Suprapubic skin (tissue), 4 donors: ENCODE measurements at regions not wholly inside any gene's neighbourhood (a gene's known extent, or its start where the extent isn't known, plus 50 kb on each side); places are given as distances from the start of the nearest gene placed in this dataset.
"Not testable (repeated sequence)": the region's sequence is repeated elsewhere in the genome, so short reads cannot be mapped to it uniquely, and the experiment has no call there.

Experiments used
- DNase-seq, 2 donors: peaks; one replicate each; pipeline ENCODE4 v3.0.0-alpha.2; 2019; ENCODE audit warnings: low spot score in 2 of 2
- H3K27ac ChIP-seq: fragments of 200-600 bp; sonication (generic); one replicate; pipeline ENCODE4 v1.5.1; 2019
- H3K27me3 ChIP-seq: fragments of 200-600 bp; sonication (generic); one replicate; pipeline ENCODE4 v1.5.1; 2019
- H3K36me3 ChIP-seq: fragments of 200-600 bp; sonication (generic); one replicate; pipeline ENCODE4 v1.5.1; 2019
- H3K4me1 ChIP-seq: fragments of 200-600 bp; sonication (generic); one replicate; pipeline ENCODE4 v1.5.1; 2019
- H3K4me3 ChIP-seq: fragments of 200-600 bp; sonication (generic); one replicate; pipeline ENCODE4 v1.5.1; 2019; ENCODE audit warnings: mild to moderate bottlenecking
- H3K9me3 ChIP-seq: fragments of 200-600 bp; sonication (generic); one replicate; pipeline ENCODE4 v1.5.1; 2019
- EP300 ChIP-seq: sonication (generic); formaldehyde crosslinking; IDR thresholded peaks from one replicate; pipeline ENCODE4 v1.6.1; 2017; ENCODE audit warnings: antibody characterized with exemption
- POLR2A ChIP-seq, 2 donors: fragments of 450-650 bp; IDR thresholded peaks; one replicate each; pipeline ENCODE4 v1.6.1; 2017; ENCODE audit warnings: antibody characterized with exemption in 2 of 2, mild to moderate bottlenecking in 2 of 2, moderate library complexity in 2 of 2
- POLR2AphosphoS5 ChIP-seq, 3 donors: sonication (generic); formaldehyde crosslinking; IDR thresholded peaks; one replicate each; pipeline ENCODE4 v1.6.1; 2017; ENCODE audit warnings: antibody characterized with exemption in 3 of 3
- WGBS: methylation state at CpG from one replicate; pipeline ENCODE4 v1.1.5; 2018; 5-methylcytosine and 5-hydroxymethylcytosine counted together
- TF ChIP-seq, protein P1 (sequence below), 2 donors: fragments of 200-600 bp in 1 of 2; fragments of 450-650 bp in 1 of 2; sonication (generic) in 1 of 2; IDR thresholded peaks; one replicate each; pipeline ENCODE4 v1.5.1; 2016 to 2019; ENCODE audit warnings: antibody characterized with exemption in 2 of 2, mild to moderate bottlenecking in 1 of 2, moderate library complexity in 1 of 2

DNA sequence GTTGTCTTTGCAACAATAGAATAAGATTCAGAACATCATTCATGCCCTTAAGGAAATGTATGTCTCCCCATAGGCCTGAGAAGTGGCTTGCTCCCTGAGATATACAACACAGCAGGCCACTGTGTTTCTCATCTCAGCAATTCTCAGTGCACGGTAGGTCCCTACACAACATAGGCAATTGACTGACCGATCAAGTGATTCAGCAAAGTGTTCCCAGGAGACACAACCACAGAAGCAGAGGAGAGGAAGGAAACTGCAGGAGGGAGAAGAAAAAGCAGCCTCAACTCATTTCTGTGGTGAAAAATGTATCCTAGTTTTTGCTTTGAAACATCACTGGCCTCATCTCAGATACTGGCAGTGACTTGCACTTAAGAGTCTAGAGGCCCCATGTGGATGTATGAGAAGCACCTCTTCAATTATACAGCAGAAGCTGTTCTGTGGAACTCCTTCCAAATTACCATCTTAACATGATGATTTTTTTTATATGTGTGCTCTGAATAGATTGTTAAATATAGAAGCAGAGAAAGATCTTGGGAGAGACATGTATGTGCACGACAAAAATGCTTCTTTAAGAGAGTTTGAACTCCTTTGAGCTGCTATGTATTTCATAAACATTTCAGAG lies 306.8 kb downstream of the XPNPEP1 start:
- H3K27ac ChIP-seq: no peak overlapping the region
- H3K9me3 ChIP-seq: no peaks in the 10 kb centered on the region
- 44% methylated on average over 3 of the region's 3 CpGs for WGBS

GRCh38 chr10:109595356-109595755 lies 328.0 kb downstream of the XPNPEP1 start:
- H3K4me3 ChIP-seq, H3K36me3 ChIP-seq, DNase-seq, H3K4me1 ChIP-seq, H3K27ac ChIP-seq, H3K9me3 ChIP-seq, H3K27me3 ChIP-seq: not testable (repeated sequence)
- 74% methylated on average over 1 of the region's 1 CpG for WGBS

More for the DNA sequence above, 306.8 kb downstream of the XPNPEP1 start:
- no peaks in the 10 kb centered on the region for H3K27me3 ChIP-seq
- H3K4me3 ChIP-seq: no peak overlapping the region
- no peaks in the 10 kb centered on the region for H3K4me1 ChIP-seq
- no peak for DNase-seq
- TF ChIP-seq POLR2AphosphoS5 (IDR thresholded peaks at IDR 0.05) (no peak), EP300 (no peak), POLR2A (IDR thresholded peaks at IDR 0.05) (no peak)
- TF ChIP-seq, protein P1, sequence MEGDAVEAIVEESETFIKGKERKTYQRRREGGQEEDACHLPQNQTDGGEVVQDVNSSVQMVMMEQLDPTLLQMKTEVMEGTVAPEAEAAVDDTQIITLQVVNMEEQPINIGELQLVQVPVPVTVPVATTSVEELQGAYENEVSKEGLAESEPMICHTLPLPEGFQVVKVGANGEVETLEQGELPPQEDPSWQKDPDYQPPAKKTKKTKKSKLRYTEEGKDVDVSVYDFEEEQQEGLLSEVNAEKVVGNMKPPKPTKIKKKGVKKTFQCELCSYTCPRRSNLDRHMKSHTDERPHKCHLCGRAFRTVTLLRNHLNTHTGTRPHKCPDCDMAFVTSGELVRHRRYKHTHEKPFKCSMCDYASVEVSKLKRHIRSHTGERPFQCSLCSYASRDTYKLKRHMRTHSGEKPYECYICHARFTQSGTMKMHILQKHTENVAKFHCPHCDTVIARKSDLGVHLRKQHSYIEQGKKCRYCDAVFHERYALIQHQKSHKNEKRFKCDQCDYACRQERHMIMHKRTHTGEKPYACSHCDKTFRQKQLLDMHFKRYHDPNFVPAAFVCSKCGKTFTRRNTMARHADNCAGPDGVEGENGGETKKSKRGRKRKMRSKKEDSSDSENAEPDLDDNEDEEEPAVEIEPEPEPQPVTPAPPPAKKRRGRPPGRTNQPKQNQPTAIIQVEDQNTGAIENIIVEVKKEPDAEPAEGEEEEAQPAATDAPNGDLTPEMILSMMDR (IDR thresholded peaks at IDR 0.05): no peak
- no peaks in the 10 kb centered on the region for H3K36me3 ChIP-seq

DNA sequence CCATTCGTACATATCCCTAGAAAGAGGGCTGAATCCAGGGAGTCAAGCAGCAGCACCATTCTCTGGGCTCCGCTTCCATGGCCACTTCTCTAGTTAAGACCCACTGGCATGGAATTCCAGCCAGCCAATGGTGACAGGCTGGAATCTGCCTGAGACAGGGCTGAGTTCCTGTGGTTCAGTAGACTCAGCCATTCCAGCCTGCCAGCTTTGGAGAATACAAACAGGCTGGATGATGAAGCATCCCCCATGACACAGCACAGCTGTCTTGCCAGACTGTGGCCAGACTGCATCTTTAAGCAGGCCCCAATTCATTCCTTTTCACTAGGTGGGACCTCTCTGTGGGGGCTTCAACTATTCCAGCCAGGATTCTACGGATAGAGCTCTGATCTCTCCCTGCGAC lies 329.6 kb downstream of the XPNPEP1 start:
- Histone ChIP-seq H3K4me3 (no peak overlapping the region), H3K27ac (no peak overlapping the region), H3K9me3 (no peaks in the 10 kb centered on the region), H3K36me3 (no peaks in the 10 kb centered on the region), H3K4me1 (no peaks in the 10 kb centered on the region), H3K27me3 (no peaks in the 10 kb centered on the region)
- WGBS: 65% methylated on average over 4 of the region's 4 CpGs
- TF ChIP-seq EP300 (no peak), POLR2AphosphoS5 (IDR thresholded peaks at IDR 0.05) (no peak)
- TF ChIP-seq, protein P1 (IDR thresholded peaks at IDR 0.05): no peak
- no peak for DNase-seq

DNA sequence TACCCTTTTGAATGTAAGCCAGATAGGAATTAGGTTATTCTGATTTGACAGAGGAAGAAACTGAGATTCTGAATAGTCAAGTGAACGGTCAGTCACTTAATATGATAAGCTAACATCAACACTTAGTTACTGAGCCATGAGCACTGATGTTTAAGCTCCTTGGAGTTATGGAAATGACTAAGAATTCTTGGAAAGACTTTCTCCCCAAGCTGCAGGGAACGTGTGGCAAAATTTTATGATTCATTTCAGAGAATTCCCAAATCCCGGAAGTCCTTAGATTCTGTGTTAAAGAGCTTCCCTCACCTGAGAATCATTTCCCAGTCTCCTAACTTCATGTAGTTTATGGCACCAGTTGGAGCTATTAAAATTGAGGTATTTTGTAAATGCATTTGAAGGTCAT lies 330.9 kb downstream of the XPNPEP1 start:
- H3K27ac ChIP-seq: no peak overlapping the region
- TF ChIP-seq POLR2A (IDR thresholded peaks at IDR 0.05) (no peak), POLR2AphosphoS5 (IDR thresholded peaks at IDR 0.05) (no peak), EP300 (no peak)
- TF ChIP-seq, protein P1 (IDR thresholded peaks at IDR 0.05): no peak
- no peaks in the 10 kb centered on the region for H3K4me1 ChIP-seq
- no peaks in the 10 kb centered on the region for H3K9me3 ChIP-seq
- DNase-seq: no peak
- no peaks in the 10 kb centered on the region for H3K27me3 ChIP-seq
- H3K4me3 ChIP-seq: no peak overlapping the region
- WGBS: 65% methylated on average over 3 of the region's 3 CpGs
- no peaks in the 10 kb centered on the region for H3K36me3 ChIP-seq

GRCh38 chr10:109591601-109592000 lies 331.7 kb downstream of the XPNPEP1 start:
- Histone ChIP-seq H3K36me3 (no peaks in the 10 kb centered on the region), H3K9me3 (no peaks in the 10 kb centered on the region), H3K27ac (no peak overlapping the region), H3K27me3 (no peaks in the 10 kb centered on the region), H3K4me3 (no peak overlapping the region), H3K4me1 (no peaks in the 10 kb centered on the region)
- TF ChIP-seq POLR2A (IDR thresholded peaks at IDR 0.05): no peak
- TF ChIP-seq, protein P1 (IDR thresholded peaks at IDR 0.05): no peak
- no peak for TF ChIP-seq POLR2AphosphoS5 (IDR thresholded peaks at IDR 0.05)
- no peak for TF ChIP-seq EP300
- no peak for DNase-seq
- WGBS: 58% methylated on average over 2 of the region's 2 CpGs

DNA sequence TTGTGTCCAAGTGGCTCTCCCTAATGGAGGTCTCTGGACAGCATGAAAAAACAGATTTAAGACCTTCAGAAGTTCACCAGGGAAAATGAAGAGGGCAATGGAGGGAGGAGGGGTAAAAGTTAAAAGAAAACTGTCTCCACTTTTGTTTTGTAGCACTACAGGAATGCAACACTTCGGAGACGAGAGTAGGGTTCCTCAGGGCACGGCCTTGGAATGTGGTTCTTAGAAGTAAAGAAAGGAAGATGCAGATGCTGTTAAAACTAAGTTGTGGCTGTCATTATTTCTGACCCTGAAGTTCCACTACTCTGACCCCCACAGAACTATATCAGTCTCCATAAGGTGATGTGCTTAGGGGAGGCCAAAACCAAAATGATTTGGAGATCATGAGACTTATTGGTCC lies 335.1 kb downstream of the XPNPEP1 start:
- Histone ChIP-seq H3K9me3 (no peaks in the 10 kb centered on the region), H3K4me3 (no peak overlapping the region), H3K27me3 (no peaks in the 10 kb centered on the region), H3K36me3 (no peaks in the 10 kb centered on the region), H3K4me1 (no peaks in the 10 kb centered on the region), H3K27ac (no peak overlapping the region)
- 51% methylated on average over 3 of the region's 3 CpGs for WGBS
- TF ChIP-seq, protein P1 (IDR thresholded peaks at IDR 0.05): no peak
- no peak for TF ChIP-seq POLR2A (IDR thresholded peaks at IDR 0.05)
- TF ChIP-seq EP300: no peak
- TF ChIP-seq POLR2AphosphoS5 (IDR thresholded peaks at IDR 0.05): no peak
- DNase-seq: no peak
